ENCODE measurements at regions not wholly inside any gene's neighbourhood (a gene's known extent, or its start where the extent isn't known, plus 50 kb on each side); places are given as distances from the start of the nearest gene placed in this dataset.
A peak's percentile ranks its signal among the peaks of the same experiment; 100 is the strongest.

DNA sequence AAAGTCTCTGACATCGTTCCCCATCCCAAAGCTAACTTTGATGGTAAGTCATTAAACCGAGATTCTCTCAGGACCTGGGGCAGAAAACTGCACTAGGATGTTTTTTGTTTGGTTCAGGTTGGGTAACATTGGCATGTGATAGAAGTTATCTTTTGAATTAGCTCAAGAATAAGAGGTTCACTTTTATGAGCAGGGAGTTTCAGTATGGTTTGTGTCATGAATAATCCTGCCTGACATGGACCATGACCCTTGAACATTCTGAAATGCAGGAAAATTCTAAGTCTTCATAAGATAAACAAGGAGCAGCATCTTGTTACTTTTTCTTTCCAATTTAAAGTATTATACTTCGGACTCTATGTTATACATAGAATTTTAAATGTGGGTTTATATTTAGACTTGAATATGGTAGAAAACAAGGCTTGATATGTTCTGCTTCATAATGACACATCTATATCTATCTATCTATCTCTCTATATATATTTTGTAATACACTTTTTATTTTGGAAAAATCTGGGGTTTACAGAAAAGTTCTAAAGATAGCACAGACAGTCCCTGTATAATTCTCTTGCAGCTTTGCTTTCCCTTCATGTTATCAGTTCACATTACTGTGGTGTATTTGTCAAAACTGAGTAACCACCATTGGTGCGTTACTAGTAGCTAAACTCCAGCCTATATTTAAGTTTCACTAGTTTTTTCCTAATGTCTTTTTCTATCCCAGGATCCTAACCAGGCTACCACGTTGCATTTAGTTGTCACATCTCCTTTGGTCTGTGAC, 102.7 kb upstream of the TAF11L2 start:
- TF ChIP-seq, protein P1, sequence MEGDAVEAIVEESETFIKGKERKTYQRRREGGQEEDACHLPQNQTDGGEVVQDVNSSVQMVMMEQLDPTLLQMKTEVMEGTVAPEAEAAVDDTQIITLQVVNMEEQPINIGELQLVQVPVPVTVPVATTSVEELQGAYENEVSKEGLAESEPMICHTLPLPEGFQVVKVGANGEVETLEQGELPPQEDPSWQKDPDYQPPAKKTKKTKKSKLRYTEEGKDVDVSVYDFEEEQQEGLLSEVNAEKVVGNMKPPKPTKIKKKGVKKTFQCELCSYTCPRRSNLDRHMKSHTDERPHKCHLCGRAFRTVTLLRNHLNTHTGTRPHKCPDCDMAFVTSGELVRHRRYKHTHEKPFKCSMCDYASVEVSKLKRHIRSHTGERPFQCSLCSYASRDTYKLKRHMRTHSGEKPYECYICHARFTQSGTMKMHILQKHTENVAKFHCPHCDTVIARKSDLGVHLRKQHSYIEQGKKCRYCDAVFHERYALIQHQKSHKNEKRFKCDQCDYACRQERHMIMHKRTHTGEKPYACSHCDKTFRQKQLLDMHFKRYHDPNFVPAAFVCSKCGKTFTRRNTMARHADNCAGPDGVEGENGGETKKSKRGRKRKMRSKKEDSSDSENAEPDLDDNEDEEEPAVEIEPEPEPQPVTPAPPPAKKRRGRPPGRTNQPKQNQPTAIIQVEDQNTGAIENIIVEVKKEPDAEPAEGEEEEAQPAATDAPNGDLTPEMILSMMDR (conservative IDR thresholded peaks at IDR 0.05; ENCODE audit: low read depth): no peak
- CTCF ChIA-PET: interaction anchor here (0.7 kb wide), 1 partner anchor 682 kb away, joined by 3 read pairs; no protein-coding TSS in a partner anchor
- POLR2A ChIA-PET (ENCODE audit: low non-redundant PET): no interaction called here
- DNase-seq (ENCODE audit: low spot score): no peak
- H3K27ac ChIP-seq: no peak overlapping the region

DNA sequence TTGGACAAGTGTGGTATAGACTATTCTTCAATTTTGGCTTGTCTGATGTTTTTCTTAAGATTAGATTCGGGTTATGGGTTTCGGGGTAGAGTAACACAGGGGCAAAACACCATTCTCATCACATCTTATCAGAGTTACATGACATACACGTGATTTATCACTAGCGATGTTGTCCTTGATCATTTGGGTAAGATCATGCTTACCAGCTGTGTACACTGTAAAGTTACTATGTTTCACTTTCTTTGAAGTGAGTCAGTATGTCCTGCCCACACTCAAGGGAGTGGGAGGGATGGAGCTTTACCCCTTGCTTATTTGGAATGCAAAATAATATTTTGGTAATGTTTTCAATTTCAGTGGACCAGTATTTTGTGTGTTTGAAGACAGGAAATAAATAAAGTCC, 101.8 kb upstream of the TAF11L2 start:
- no peak for DNase-seq (ENCODE audit: low spot score)
- POLR2A ChIA-PET (ENCODE audit: low non-redundant PET): no interaction called here
- CTCF ChIA-PET: no interaction called here

DNA sequence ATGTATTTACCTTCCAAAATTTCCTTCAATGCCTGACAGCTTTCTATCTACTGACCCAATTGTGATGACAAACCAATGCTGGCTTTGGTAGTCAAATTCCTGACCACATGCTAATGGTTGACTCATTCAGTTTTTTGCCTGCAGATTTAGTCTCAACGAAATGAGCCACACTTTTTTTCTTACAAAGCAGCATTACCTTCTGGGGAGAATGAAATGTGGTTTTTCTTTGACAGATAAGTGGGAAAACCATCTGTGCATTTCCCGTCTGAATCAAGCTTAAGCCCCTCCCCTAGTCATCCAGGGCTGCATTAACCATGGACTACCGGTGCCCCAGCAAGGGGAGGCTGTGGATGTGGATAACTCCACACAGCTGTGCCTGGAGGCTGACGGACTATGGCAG, 99.6 kb upstream of the TAF11L2 start:
- TF ChIP-seq, protein P1 (conservative IDR thresholded peaks at IDR 0.05; ENCODE audit: low read depth): no peak
- ChIA-PET POLR2A (ENCODE audit: low non-redundant PET) (no interaction called here), CTCF (interaction anchor here (0.5 kb wide), 1 partner anchor 9 kb away, joined by 3 read pairs; no protein-coding TSS in a partner anchor)
- DNase-seq (ENCODE audit: low spot score): peak; percentile 70
- H3K27ac ChIP-seq: peak overlapping the region; percentile 43; the same call in 1 of the 2 replicates

More for the DNA sequence above, 101.8 kb upstream of the TAF11L2 start:
- no peak overlapping the region for H3K27ac ChIP-seq
- TF ChIP-seq, protein P1 (conservative IDR thresholded peaks at IDR 0.05; ENCODE audit: low read depth): no peak

DNA sequence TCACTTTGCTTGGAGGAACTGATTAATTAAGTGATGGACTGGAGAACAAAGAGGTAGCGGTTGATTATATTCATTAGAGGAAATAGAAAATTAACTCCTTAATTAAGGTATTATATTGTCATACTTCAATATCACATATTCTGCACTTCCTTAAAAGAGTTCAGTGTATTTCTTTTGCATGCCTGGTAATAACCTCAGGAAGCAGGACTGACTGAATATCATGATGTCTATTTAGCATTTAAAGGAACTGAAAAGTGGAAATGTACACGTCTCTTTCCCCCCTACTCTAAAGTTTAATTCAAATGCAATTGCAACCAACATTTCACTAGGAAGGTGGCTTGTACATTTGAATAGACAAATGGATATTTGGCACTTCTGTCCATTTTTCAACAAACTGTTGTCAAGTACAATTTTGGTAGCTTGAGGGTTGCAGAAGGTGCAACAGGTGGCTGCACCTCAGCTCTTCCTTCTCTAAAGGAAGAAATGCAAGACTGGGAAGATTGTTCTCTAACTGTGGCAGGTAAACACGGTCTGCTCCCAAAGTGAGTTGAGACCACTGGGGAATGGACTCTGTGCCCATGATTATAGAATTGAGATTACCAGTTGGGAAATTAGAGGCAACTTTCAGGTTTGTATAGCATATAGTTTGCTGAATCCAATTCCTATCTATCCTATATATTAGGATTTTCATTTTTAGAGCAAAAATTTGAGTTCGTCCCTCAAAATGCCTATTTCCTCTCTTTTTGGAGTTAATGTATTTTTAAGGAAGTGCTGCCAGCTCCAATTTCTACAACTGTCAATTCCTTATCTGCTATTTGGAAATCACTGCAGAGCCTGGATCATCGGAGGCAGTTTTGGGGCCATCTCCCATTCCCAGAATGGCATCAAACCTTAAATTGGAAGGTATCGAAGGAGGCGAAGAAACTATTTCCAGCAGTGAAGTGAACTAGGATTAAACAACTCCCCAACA, 98.9 kb upstream of the TAF11L2 start:
- DNase-seq (ENCODE audit: low spot score): no peak

DNA sequence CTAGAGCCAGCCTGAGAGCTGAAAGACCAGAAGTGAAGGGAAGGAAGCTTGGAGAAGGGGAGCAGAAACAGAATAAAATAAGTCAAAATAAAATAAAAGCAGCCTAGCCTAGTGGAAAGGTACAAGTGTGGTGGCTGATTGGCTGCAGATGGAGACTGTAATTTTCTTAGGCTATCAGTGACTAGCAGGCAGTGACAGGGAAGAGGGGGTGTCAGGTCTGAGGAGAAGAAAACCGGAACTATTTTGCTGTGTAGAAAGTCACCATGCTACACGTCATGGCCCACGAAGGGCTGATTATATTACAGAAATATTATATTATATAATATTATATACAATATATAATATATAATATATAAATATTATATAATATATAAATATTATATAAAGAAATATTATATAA, 98.1 kb upstream of the TAF11L2 start:
- H3K27ac ChIP-seq: no peak overlapping the region
- ChIA-PET CTCF (no interaction called here), POLR2A (ENCODE audit: low non-redundant PET) (no interaction called here)
- DNase-seq (ENCODE audit: low spot score): no peak
- TF ChIP-seq, protein P1 (conservative IDR thresholded peaks at IDR 0.05; ENCODE audit: low read depth): no peak

More for the DNA sequence above, 98.9 kb upstream of the TAF11L2 start:
- TF ChIP-seq, protein P1 (conservative IDR thresholded peaks at IDR 0.05; ENCODE audit: low read depth): no peak
- ChIA-PET POLR2A (ENCODE audit: low non-redundant PET) (no interaction called here), CTCF (no interaction called here)
- H3K27ac ChIP-seq: peak overlapping the region; percentile 43; the same call in 1 of the 2 replicates

DNA sequence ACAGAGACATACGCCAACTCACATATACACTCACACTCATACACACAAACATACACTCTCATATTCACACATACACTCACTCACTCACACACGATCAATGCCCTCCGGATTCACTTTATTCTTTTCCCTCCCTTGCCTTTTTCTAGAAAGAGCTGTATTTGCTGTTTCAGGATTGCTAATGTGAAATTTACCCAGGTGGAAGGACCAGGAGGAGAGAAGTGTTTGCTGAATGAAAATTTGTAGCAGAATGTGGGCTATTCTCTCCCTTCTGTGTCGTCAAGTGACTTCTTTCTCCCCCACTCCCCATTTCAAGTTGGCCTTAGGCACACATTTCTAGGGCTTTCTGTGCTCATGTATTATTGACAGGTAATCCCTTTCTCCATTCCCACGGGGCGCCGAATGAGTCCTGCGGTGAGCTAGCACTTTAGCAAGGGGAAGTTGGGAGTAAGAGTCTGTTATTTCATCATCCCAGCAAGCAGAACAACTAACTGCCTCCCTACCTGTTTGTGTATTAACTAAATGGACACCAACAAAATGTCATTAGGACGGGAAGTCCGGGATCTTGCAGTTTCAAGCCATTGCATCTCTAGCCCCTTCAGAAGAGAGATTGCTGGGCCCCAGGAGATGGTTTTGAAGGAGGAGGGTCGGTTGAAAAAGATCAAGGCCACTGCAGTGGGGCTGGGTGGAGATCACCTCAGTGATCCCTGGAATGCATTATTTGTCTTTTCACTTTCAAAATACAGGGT, 97.1 kb upstream of the TAF11L2 start:
- ChIA-PET CTCF (no interaction called here), POLR2A (ENCODE audit: low non-redundant PET) (no interaction called here)
- no peak overlapping the region for H3K27ac ChIP-seq
- DNase-seq (ENCODE audit: low spot score): no peak
- TF ChIP-seq, protein P1 (conservative IDR thresholded peaks at IDR 0.05; ENCODE audit: low read depth): no peak
